Right lobe of liver (tissue), 6 donors: ENCODE measurements at regions not wholly inside any gene's neighbourhood (a gene's known extent, or its start where the extent isn't known, plus 50 kb on each side); places are given as distances from the start of the nearest gene placed in this dataset.

Experiments used
- ATAC-seq, 4 donors: fragments of 200-7000 bp; cut with Tn5 transposase; one replicate each; pipeline ENCODE4 v1.9.1; 2020; ENCODE audit warnings: mild to moderate bottlenecking in 4 of 4, moderate library complexity in 4 of 4
- DNase-seq, 3 donors: peaks; one replicate each; pipeline ENCODE4 v3.0.0-alpha.2; 2020
- H3K27ac ChIP-seq, 3 donors: fragments of 200-600 bp; one replicate each; pipeline ENCODE4 v1.8.0; 2022
- H3K27me3 ChIP-seq, 2 donors: fragments of 200-600 bp; one replicate each; pipeline ENCODE4 v1.8.0; 2022
- H3K36me3 ChIP-seq, 4 donors: fragments of 200-600 bp; sonication (generic) in 1 of 4; one replicate each; pipeline versions ENCODE4 v1.5.1 to v1.8.0; 2017 to 2022; ENCODE audit warnings: control low read depth in 1 of 4
- H3K4me1 ChIP-seq, 4 donors: fragments of 200-600 bp; sonication (generic) in 1 of 4; one replicate each; pipeline versions ENCODE4 v1.5.1 to v1.8.0; 2017 to 2022; ENCODE audit warnings: control low read depth in 1 of 4
- H3K4me3 ChIP-seq, 3 donors: fragments of 200-600 bp; one replicate each; pipeline ENCODE4 v1.8.0; 2022
- H3K9me3 ChIP-seq, 4 donors: fragments of 200-600 bp; sonication (generic) in 1 of 4; one replicate each; pipeline versions ENCODE4 v1.5.1 to v1.8.0; 2017 to 2022; ENCODE audit warnings: control low read depth in 1 of 4
- CTCF ChIP-seq, 4 donors: fragments of 200-600 bp in 3 of 4; fragments of 450-650 bp in 1 of 4; IDR thresholded peaks; one replicate each; pipeline versions ENCODE4 v1.5.1 to v1.8.0; 2016 to 2022; ENCODE audit warnings: antibody characterized with exemption in 4 of 4, mild to moderate bottlenecking in 2 of 4
- POLR2A ChIP-seq: fragments of 450-650 bp; IDR thresholded peaks from one replicate; pipeline ENCODE4 v1.6.1; 2017; ENCODE audit warnings: antibody characterized with exemption, mild to moderate bottlenecking
- WGBS: methylation state at CpG from one replicate; pipeline ENCODE4 v1.1.6; 2018; ENCODE audit warnings: low coverage, low lambda C conversion rate; ENCODE audit not compliant: insufficient coverage; ENCODE audit errors: missing lambda C conversion rate; 5-methylcytosine and 5-hydroxymethylcytosine counted together
- intact Hi-C, 2 donors: fragments of 100-400 bp; cut with DNase I; formaldehyde crosslinking; loops; one replicate each; pipeline versions ENCODE4 v1.11.2 to v1.14.1; 2022
- donor health status: DM: no; HTN: yes; CAD: no.
- donor health status: DM: no; HTN: no; CAD: no.
- donor health status: DM: no; HTN: no; CAD: no.
- donor health status: DM: no; HTN: yes; CAD: no.
- donor health status: DM: no; HTN: yes; CAD: no.

DNA sequence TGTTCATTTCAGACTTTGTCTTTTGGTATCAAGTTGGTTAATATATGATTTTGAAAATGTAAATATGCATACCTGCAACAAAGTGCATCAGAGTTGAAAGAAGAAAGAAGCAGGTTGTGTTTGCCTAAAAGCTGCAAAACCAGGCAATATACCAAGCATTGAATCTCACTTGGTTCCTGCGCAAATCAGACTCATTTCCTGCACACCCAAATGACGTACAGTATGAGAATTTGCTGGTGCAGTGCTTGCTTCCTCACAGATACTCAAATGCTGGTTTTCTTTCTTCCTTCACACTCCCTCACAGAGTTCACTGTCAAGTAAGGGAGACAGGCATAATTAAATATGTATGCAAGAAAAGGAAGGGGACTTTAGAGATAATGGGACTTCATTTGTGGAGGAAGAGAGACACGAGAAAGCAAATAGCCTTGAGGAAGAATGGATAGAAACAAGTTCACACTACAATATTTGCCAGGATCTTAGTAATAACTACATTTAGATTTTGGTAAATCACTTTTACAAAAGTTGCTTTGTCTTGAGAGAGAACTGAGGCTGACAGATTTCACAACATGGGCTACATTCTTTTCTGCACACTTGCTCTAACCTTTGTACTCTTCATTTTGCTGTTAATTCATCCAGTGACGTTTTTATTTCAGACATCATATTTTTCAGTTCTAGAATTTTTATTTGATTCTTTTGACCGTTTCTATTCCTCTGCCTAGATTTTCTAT is 56.9 kb upstream of the AOAH start:
- Histone ChIP-seq H3K4me3 (no peak overlapping the region), H3K27ac (no peak overlapping the region), H3K36me3 (no peaks in the 10 kb centered on the region), H3K9me3 (no peaks in the 10 kb centered on the region), H3K4me1 (no peaks in the 10 kb centered on the region), H3K27me3 (no peaks in the 10 kb centered on the region)
- 39% methylated on average over 5 of the region's 5 CpGs for WGBS
- intact Hi-C loops: no loop called here
- no peak for DNase-seq
- peak; percentile 42 to 47 (median 44) for ATAC-seq
- TF ChIP-seq CTCF (IDR thresholded peaks at IDR 0.05) (no peak), POLR2A (peak; percentile 25)

- intact Hi-C loops: no loop called here
- H3K4me1 ChIP-seq: no peaks in the 10 kb centered on the region
- WGBS: 80% methylated on average over 4 of the region's 4 CpGs
- H3K27ac ChIP-seq: no peak overlapping the region
- H3K4me3 ChIP-seq: no peak overlapping the region
- ATAC-seq: no peak
- no peaks in the 10 kb centered on the region for H3K9me3 ChIP-seq
- no peaks in the 10 kb centered on the region for H3K36me3 ChIP-seq
- no peak for TF ChIP-seq CTCF (IDR thresholded peaks at IDR 0.05)
- no peak for DNase-seq
- H3K27me3 ChIP-seq: no peaks in the 10 kb centered on the region
Measured at GRCh38 chr7:36777855-36778254, 53.6 kb upstream of the AOAH start.

DNA sequence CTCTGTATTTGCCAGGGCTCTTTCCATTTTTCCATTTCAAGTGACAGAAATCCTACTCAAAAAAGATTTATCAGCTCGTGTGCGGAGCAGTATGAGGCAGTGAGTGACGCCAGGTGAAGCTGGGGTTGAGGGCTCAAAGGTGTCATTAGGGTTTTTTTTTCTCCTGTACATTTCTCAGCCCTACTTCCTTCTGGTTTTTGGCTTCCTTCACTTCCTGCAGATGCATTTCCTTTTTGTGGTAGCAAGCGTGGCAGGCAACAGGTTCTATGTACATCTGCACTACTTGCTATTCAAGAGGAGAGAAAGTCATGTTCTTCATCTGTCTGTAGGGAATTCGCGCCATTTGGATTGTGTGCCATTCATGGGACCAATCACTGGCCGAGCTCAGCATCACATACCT is 52.8 kb upstream of the AOAH start:
- DNase-seq: no peak
- WGBS: 66% methylated on average over 7 of the region's 7 CpGs

DNA sequence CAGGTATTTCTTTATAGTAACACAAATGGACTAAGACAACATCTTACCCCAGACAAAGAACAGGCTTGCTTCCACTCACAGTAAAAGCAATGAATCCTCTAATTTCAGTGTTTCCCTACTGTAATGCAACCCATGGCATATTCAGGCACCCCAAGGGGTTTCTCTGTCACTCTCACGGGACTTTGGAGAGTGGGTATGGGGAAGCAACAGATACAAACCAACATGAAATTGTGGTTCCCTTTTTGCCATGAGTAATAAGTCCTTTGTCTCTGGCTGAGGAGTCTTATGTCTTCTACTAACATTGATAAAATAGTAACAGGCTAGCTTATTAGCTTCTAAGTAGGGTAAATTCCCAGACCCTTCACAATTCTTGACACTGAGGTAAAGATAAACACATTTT is 51.4 kb upstream of the AOAH start:
- no peak for TF ChIP-seq POLR2A
- H3K9me3 ChIP-seq: no peaks in the 10 kb centered on the region
- ATAC-seq (peak in 3 of 4 donors; percentile 40 to 66 (median 66)), DNase-seq (no peak)
- intact Hi-C loops: no loop called here
- H3K27ac ChIP-seq: no peak overlapping the region
- H3K4me1 ChIP-seq: no peaks in the 10 kb centered on the region
- no peaks in the 10 kb centered on the region for H3K27me3 ChIP-seq
- H3K36me3 ChIP-seq: no peaks in the 10 kb centered on the region
- 44% methylated on average over 1 of the region's 1 CpG for WGBS
- H3K4me3 ChIP-seq: no peak overlapping the region

More for the DNA sequence above, 52.8 kb upstream of the AOAH start:
- TF ChIP-seq CTCF (IDR thresholded peaks at IDR 0.05): no peak
- TF ChIP-seq POLR2A: no peak
- Histone ChIP-seq H3K9me3 (no peaks in the 10 kb centered on the region), H3K27ac (no peak overlapping the region), H3K4me1 (no peaks in the 10 kb centered on the region), H3K27me3 (no peaks in the 10 kb centered on the region), H3K4me3 (no peak overlapping the region), H3K36me3 (no peaks in the 10 kb centered on the region)
- ATAC-seq: peak; percentile 21 to 41 (median 32)
- intact Hi-C loops: no loop called here

- DNase-seq: no peak
- intact Hi-C loops: no loop called here
- Histone ChIP-seq H3K9me3 (no peaks in the 10 kb centered on the region), H3K4me3 (no peak overlapping the region), H3K27me3 (no peaks in the 10 kb centered on the region), H3K4me1 (no peaks in the 10 kb centered on the region), H3K27ac (no peak overlapping the region), H3K36me3 (no peaks in the 10 kb centered on the region)
- ATAC-seq: peak in 2 of 4 donors; percentile 45 to 58
- no peak for TF ChIP-seq POLR2A
- TF ChIP-seq CTCF (IDR thresholded peaks at IDR 0.05): no peak
- 78% methylated on average over 1 of the region's 1 CpG for WGBS
Measured at GRCh38 chr7:36775061-36775620, 50.8 kb upstream of the AOAH start.
